ENCODE measurements at regions not wholly inside any gene's neighbourhood (a gene's known extent, or its start where the extent isn't known, plus 50 kb on each side); places are given as distances from the start of the nearest gene placed in this dataset.
A peak's percentile ranks its signal among the peaks of the same experiment; 100 is the strongest.

DNA sequence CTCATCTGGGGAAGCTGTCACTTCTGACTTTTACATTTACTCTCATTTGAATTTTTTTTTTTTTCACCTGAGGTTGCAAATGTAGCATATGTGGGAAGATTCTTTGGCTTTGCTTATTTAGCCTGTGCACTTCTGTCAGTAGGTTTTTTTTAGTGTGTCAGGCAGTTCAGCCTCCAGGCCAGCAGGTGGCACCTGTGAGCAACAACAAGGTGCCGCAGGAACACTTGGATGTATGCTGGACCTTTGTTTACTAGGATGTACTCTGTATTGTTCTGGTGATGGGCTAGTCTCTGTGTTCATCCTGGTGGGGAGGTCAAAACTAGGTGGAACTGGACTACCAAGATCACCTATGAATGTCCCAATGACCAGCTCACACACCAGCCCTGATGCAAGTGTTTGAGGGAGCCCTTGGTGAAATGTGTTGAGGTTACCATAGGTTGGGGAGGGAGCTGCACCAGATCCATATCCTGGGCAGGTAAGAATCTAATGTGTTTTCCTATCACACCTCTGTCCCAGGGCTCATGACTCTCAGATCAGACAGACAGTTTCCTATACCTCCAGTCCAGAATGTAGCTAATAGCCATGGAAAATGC is 618.2 kb downstream of the BRINP3 start:
- H3K4me1 Mint-ChIP-seq (ENCODE audit: unreplicated experiment) = no peaks in the 10 kb centered on the region
- no peak overlapping the region for H3K27ac Mint-ChIP-seq
- H3K27me3 Mint-ChIP-seq = no peaks in the 10 kb centered on the region
- H3K4me3 Mint-ChIP-seq = no peak overlapping the region
- DNase-seq (ENCODE audit: extremely low spot score, unreplicated experiment) = no peak
- H3K9me3 Mint-ChIP-seq = peaks cover 4% of the 10 kb centered on the region
- H3K36me3 Mint-ChIP-seq = no peaks in the 10 kb centered on the region
- TF ChIP-seq, protein P1, sequence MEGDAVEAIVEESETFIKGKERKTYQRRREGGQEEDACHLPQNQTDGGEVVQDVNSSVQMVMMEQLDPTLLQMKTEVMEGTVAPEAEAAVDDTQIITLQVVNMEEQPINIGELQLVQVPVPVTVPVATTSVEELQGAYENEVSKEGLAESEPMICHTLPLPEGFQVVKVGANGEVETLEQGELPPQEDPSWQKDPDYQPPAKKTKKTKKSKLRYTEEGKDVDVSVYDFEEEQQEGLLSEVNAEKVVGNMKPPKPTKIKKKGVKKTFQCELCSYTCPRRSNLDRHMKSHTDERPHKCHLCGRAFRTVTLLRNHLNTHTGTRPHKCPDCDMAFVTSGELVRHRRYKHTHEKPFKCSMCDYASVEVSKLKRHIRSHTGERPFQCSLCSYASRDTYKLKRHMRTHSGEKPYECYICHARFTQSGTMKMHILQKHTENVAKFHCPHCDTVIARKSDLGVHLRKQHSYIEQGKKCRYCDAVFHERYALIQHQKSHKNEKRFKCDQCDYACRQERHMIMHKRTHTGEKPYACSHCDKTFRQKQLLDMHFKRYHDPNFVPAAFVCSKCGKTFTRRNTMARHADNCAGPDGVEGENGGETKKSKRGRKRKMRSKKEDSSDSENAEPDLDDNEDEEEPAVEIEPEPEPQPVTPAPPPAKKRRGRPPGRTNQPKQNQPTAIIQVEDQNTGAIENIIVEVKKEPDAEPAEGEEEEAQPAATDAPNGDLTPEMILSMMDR (conservative IDR thresholded peaks at IDR 0.05) = peak; percentile 76

DNA sequence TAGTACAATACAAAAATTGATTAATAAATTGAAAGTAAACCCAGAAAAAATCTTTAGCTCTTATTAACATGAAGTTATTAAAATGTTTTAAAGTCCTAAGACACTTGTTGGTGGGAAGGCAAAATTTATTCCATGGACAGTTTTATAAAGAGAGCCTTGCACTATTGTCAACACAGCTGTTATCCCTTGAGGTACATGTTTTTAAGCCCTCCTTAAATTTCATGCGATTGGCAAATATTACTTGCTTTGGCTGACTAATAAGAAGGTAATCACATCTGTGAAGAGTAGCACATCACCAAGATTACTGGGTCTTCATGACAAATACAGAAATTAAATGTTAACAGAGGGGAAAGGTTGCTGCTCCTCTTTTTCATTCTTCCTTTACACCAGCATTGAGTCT is 611.1 kb downstream of the BRINP3 start:
- no peak for DNase-seq (ENCODE audit: extremely low spot score, unreplicated experiment)
- H3K4me1 Mint-ChIP-seq (ENCODE audit: unreplicated experiment) = no peaks in the 10 kb centered on the region
- H3K36me3 Mint-ChIP-seq = no peaks in the 10 kb centered on the region
- no peaks in the 10 kb centered on the region for H3K27me3 Mint-ChIP-seq
- no peaks in the 10 kb centered on the region for H3K9me3 Mint-ChIP-seq
- no peak overlapping the region for H3K4me3 Mint-ChIP-seq
- TF ChIP-seq, protein P1 (conservative IDR thresholded peaks at IDR 0.05) = no peak
- no peak overlapping the region for H3K27ac Mint-ChIP-seq

DNA sequence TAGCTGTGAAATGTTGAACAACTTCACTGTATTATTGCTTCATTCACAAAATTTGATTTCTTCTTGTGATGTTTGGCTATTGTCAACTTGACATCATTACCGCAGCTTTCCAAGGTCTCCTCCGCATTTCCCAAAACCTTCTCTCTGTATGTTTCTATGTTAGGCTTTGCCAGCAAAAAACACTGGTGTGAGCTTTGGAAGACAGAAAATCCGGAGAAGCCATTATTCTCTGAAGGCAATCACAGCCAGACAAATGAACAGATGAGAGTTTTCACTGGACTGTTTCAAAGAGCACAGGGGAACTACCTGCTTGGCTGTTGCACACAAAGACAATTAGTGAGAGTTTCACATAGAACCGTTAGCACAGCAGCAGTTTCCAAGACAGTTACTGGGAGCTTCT is 609.6 kb downstream of the BRINP3 start:
- Mint-ChIP-seq H3K4me1 (ENCODE audit: unreplicated experiment) (no peaks in the 10 kb centered on the region), H3K9me3 (no peaks in the 10 kb centered on the region), H3K27ac (no peak overlapping the region), H3K27me3 (no peaks in the 10 kb centered on the region), H3K36me3 (no peaks in the 10 kb centered on the region), H3K4me3 (no peak overlapping the region)
- TF ChIP-seq, protein P1 (conservative IDR thresholded peaks at IDR 0.05) = no peak
- no peak for DNase-seq (ENCODE audit: extremely low spot score, unreplicated experiment)

DNA sequence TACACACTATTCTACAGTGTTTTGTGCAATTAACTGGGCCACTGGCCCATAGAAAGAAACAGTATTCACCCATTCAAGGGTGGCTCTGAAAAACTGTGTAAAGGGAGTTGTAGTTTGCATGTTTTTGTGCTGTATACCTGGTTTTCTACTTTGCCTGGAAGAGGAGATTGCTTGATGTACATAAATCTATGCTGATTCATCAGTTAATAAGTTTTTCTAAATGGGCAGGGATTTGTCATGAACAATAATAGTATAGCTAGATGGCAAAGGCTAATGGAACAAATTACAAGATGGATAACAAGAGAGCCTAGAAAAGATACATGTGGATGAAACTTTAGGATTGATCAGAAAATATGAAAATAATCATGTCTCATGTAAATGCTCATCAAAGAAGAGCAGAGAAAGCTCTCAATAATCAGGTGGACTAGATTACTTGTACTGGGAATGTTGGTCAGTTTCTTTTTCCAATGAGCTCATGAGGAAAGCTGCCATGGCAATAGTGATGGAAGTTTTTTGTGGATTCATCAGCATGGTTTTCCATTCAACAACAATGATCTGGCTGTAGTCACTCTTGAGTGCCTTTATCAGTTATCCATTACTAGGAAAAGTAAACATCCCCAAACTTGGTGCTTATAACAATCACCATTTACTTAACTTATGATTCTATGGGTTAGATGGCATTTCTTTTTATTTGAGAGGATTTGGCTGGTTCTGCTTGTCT is 602.8 kb downstream of the BRINP3 start:
- Mint-ChIP-seq H3K27me3 (no peaks in the 10 kb centered on the region), H3K27ac (no peak overlapping the region), H3K9me3 (no peaks in the 10 kb centered on the region), H3K4me3 (no peak overlapping the region), H3K4me1 (ENCODE audit: unreplicated experiment) (no peaks in the 10 kb centered on the region), H3K36me3 (no peaks in the 10 kb centered on the region)
- DNase-seq (ENCODE audit: extremely low spot score, unreplicated experiment) = no peak
- TF ChIP-seq, protein P1 (conservative IDR thresholded peaks at IDR 0.05) = no peak

DNA sequence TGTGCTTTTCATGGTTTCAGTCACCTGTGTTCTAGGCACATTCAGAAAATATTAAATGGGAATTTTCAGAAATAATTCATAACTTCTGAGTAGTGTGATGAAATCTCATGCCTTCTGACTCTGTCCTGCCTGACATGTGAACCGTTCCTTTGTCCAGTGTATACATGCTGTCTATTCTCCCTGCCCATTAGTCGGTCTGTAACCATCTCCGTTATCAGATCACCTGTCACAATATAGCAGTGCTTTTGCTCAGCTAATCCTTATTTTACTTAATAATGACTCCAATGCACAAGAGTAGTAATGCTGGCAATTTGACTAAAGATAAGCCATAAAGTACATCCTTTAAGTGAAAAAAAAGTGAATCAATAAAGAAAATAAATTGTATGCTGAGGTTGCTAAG is 597.5 kb downstream of the BRINP3 start:
- Mint-ChIP-seq H3K9me3 (no peaks in the 10 kb centered on the region), H3K4me1 (ENCODE audit: unreplicated experiment) (no peaks in the 10 kb centered on the region), H3K36me3 (no peaks in the 10 kb centered on the region), H3K27ac (no peak overlapping the region), H3K4me3 (no peak overlapping the region), H3K27me3 (no peaks in the 10 kb centered on the region)
- no peak for DNase-seq (ENCODE audit: extremely low spot score, unreplicated experiment)
- TF ChIP-seq, protein P1 (conservative IDR thresholded peaks at IDR 0.05) = no peak

Measured in type B pancreatic cell (in vitro differentiated cells).